IMR-90 (cell line): ENCODE measurements at regions not wholly inside any gene's neighbourhood (a gene's known extent, or its start where the extent isn't known, plus 50 kb on each side); places are given as distances from the start of the nearest gene placed in this dataset.

ENCODE experiments used
- ATAC-seq: fragments of 200-7000 bp; cut with Tn5 transposase; 2 replicates; pipeline ENCODE4 v1.9.1; 2020; ENCODE audit warnings: low read depth, mild to moderate bottlenecking, moderate library complexity
- BruUV-seq: library from RNA; stranded (reverse); fragments of 400-500 nt; replicated peaks from 2 replicates; lab custom pipeline; 2021; lab: Mats Ljungman, UMichigan
- CTCF ChIA-PET: fragments of 300-600 bp; formaldehyde crosslinking; extraction: SDS; loops from one replicate; lab custom pipeline; 2021; ENCODE audit warnings: antibody characterized with exemption; lab: Yijun Ruan, JAX
- POLR2A ChIA-PET: fragments of 300-600 bp; sonication (Branson Sonifier 250); formaldehyde crosslinking; loops from one replicate; lab custom pipeline; 2022; ENCODE audit warnings: antibody characterized with exemption; ENCODE audit not compliant: unreplicated experiment; lab: Charles Lee
- DNase-seq: peaks from one replicate; pipeline ENCODE4 v3.0.0; 2013
- H2AFZ ChIP-seq: replicated peaks from 2 replicates; pipeline ENCODE3; 2013; ENCODE audit warnings: low read length, mild to moderate bottlenecking; ENCODE audit not compliant: poor library complexity
- H2AK5ac ChIP-seq: 2 replicates; pipeline ENCODE4 v1.6.1; 2013; ENCODE audit warnings: low read depth, low read length, inconsistent platforms
- H2AK9ac ChIP-seq: replicated peaks from 2 replicates; pipeline ENCODE3; 2013; ENCODE audit warnings: mild to moderate bottlenecking, low read depth, low read length, moderate library complexity; ENCODE audit not compliant: poor library complexity
- H2BK120ac ChIP-seq: 2 replicates; pipeline ENCODE4 v1.6.1; 2013; ENCODE audit warnings: low read depth, low read length, inconsistent platforms
- H2BK15ac ChIP-seq: 3 replicates; pipeline ENCODE4 v1.6.1; 2013; ENCODE audit warnings: low read depth, low read length, inconsistent platforms
- H2BK20ac ChIP-seq: 2 replicates; pipeline ENCODE4 v1.6.1; 2013; ENCODE audit warnings: low read depth, mild to moderate bottlenecking, inconsistent platforms, low read length, moderate library complexity
- H2BK5ac ChIP-seq: 2 replicates; pipeline ENCODE4 v1.6.1; 2013; ENCODE audit warnings: mild to moderate bottlenecking, low read depth, low read length, inconsistent platforms; ENCODE audit not compliant: poor library complexity, severe bottlenecking
- H3K14ac ChIP-seq: replicated peaks from 2 replicates; pipeline ENCODE4 v1.6.1; 2013; ENCODE audit warnings: low read depth, low read length, inconsistent platforms
- H3K18ac ChIP-seq: 2 replicates; pipeline ENCODE4 v1.6.1; 2013; ENCODE audit warnings: low read depth, low read length, control low read depth
- H3K23ac ChIP-seq: 2 replicates; pipeline ENCODE4 v1.6.1; 2013; ENCODE audit warnings: low read depth, low read length, inconsistent platforms
- H3K27ac ChIP-seq: 2 replicates; pipeline ENCODE4 v1.5.1; 2013; ENCODE audit warnings: mild to moderate bottlenecking, control low read depth, low read length; ENCODE audit not compliant: insufficient read depth
- H3K27me3 ChIP-seq: 2 replicates; pipeline ENCODE4 v1.6.1; 2013; ENCODE audit warnings: low read length; ENCODE audit not compliant: control insufficient read depth, insufficient read depth
- H3K36me3 ChIP-seq: 2 replicates; pipeline ENCODE4 v1.6.1; 2013; ENCODE audit warnings: low read length, mixed read lengths; ENCODE audit not compliant: control insufficient read depth, insufficient read depth
- H3K4ac ChIP-seq: 2 replicates; pipeline ENCODE4 v1.6.1; 2013; ENCODE audit warnings: low read depth, low read length, inconsistent platforms
- H3K4me1 ChIP-seq: 2 replicates; pipeline ENCODE4 v1.6.1; 2013; ENCODE audit warnings: low read length, mixed read lengths; ENCODE audit not compliant: control insufficient read depth, insufficient read depth
- H3K4me2 ChIP-seq: 2 replicates; pipeline ENCODE4 v1.6.1; 2013; ENCODE audit warnings: low read depth, mild to moderate bottlenecking, control low read depth, low read length, moderate library complexity
- H3K4me3 ChIP-seq: 2 replicates; pipeline ENCODE4 v1.5.1; 2013; ENCODE audit warnings: low read depth, mild to moderate bottlenecking, control low read depth, low read length, moderate library complexity; ENCODE audit not compliant: insufficient read depth
- H3K56ac ChIP-seq: 2 replicates; pipeline ENCODE4 v1.6.1; 2013; ENCODE audit warnings: low read length, inconsistent platforms; ENCODE audit not compliant: insufficient read depth; ENCODE audit errors: extremely low read depth
- H3K79me1 ChIP-seq, 2 experiments: 2 replicates each; pipeline ENCODE4 v1.6.1; 2013; ENCODE audit warnings: low read length in 2 of 2, inconsistent platforms in 1 of 2, low read depth in 1 of 2
- H3K9ac ChIP-seq: 2 replicates; pipeline ENCODE4 v1.6.1; 2013; ENCODE audit warnings: low read depth, low read length, control low read depth
- H3K9me1 ChIP-seq: 2 replicates; pipeline ENCODE4 v1.6.1; 2013; ENCODE audit warnings: low read length, inconsistent platforms; ENCODE audit not compliant: insufficient read depth
- H3K9me3 ChIP-seq: 2 replicates; pipeline ENCODE4 v1.6.1; 2013; ENCODE audit warnings: low read length; ENCODE audit not compliant: control insufficient read depth, insufficient read depth
- H4K20me1 ChIP-seq: 2 replicates; pipeline ENCODE4 v1.6.1; 2013; ENCODE audit warnings: low read length, inconsistent platforms; ENCODE audit not compliant: insufficient read depth
- H4K5ac ChIP-seq: 2 replicates; pipeline ENCODE4 v1.6.1; 2013; ENCODE audit warnings: mild to moderate bottlenecking, low read depth, low read length, control low read depth
- H4K8ac ChIP-seq, 2 experiments: 2 replicates each; pipeline ENCODE4 v1.6.1; 2013; ENCODE audit warnings: low read depth in 2 of 2, low read length in 2 of 2, control low read depth in 1 of 2, inconsistent platforms in 1 of 2
- H4K91ac ChIP-seq: 2 replicates; pipeline ENCODE4 v1.6.1; 2013; ENCODE audit warnings: low read depth, low read length, inconsistent platforms; ENCODE audit not compliant: insufficient read depth
- BHLHE40 ChIP-seq: fragments of 150-350 bp; IDR thresholded peaks from 2 replicates; pipeline ENCODE4 v1.6.1; 2016; ENCODE audit warnings: mild to moderate bottlenecking, low read depth, low read length
- CEBPB ChIP-seq: IDR thresholded peaks from 2 replicates; pipeline ENCODE4 v1.6.1; 2012; ENCODE audit warnings: low read depth, low read length, improper control_type of control experiment
- CHD1 ChIP-seq: IDR thresholded peaks from 2 replicates; pipeline ENCODE4 v1.6.1; 2012; ENCODE audit warnings: low read depth, low read length, improper control_type of control experiment
- FOS ChIP-seq: fragments of 150-350 bp; IDR thresholded peaks from 2 replicates; pipeline ENCODE4 v1.6.1; 2016; ENCODE audit warnings: low read depth, low read length
- MAFK ChIP-seq: IDR thresholded peaks from 2 replicates; pipeline ENCODE4 v1.6.1; 2012; ENCODE audit warnings: low read depth, low read length, improper control_type of control experiment
- MAZ ChIP-seq: IDR thresholded peaks from 2 replicates; pipeline ENCODE4 v1.6.1; 2012; ENCODE audit warnings: low read depth, mild to moderate bottlenecking, low read length, improper control_type of control experiment, moderate library complexity, borderline replicate concordance
- MXI1 ChIP-seq: IDR thresholded peaks from 2 replicates; pipeline ENCODE4 v1.6.1; 2012; ENCODE audit warnings: low read depth, mild to moderate bottlenecking, low read length, moderate library complexity, borderline replicate concordance
- NFE2L2 ChIP-seq: fragments of 150-350 bp; IDR thresholded peaks from 2 replicates; pipeline ENCODE4 v1.6.1; 2016; ENCODE audit warnings: low read depth, mild to moderate bottlenecking, low read length
- POLR2A ChIP-seq: IDR thresholded peaks from 2 replicates; pipeline ENCODE4 v1.6.1; 2012; ENCODE audit warnings: mild to moderate bottlenecking, low read depth, low read length
- RAD21 ChIP-seq: IDR thresholded peaks from 2 replicates; pipeline ENCODE4 v1.6.1; 2012; ENCODE audit warnings: low read length, improper control_type of control experiment
- RCOR1 ChIP-seq: IDR thresholded peaks from 2 replicates; pipeline ENCODE4 v1.6.1; 2012; ENCODE audit warnings: mild to moderate bottlenecking, low read length, improper control_type of control experiment; ENCODE audit not compliant: insufficient replicate concordance
- RFX5 ChIP-seq: IDR thresholded peaks from 2 replicates; pipeline ENCODE4 v1.8.0; 2012; ENCODE audit warnings: low read depth, mild to moderate bottlenecking, low read length, moderate library complexity
- SMC3 ChIP-seq: fragments of 150-350 bp; IDR thresholded peaks from 2 replicates; pipeline ENCODE4 v1.6.1; 2016; ENCODE audit warnings: low read depth, mild to moderate bottlenecking, antibody characterized with exemption, low read length, moderate library complexity
- USF2 ChIP-seq: fragments of 150-350 bp; IDR thresholded peaks from 2 replicates; pipeline ENCODE4 v1.6.1; 2017; ENCODE audit warnings: mild to moderate bottlenecking, antibody characterized with exemption, low read length, low read depth
- WGBS, 2 experiments: methylation state at CpG; one replicate each; pipeline versions ENCODE4 v1.1.5 to v1.1.7; 2013; ENCODE audit warnings: missing lambda C conversion rate in 2 of 2; ENCODE audit not compliant: insufficient read length in 1 of 2; ENCODE audit errors: extremely low coverage in 2 of 2; 5-methylcytosine and 5-hydroxymethylcytosine counted together
- dilution Hi-C: fragments of 300-500 bp; cut with HindIII; formaldehyde crosslinking; loops from one replicate; pipeline ENCODE4 v1.14.3; 2018; ENCODE audit warnings: low sequenced_read_pairs; ENCODE audit not compliant: unreplicated experiment
- in situ Hi-C: fragments of 300-500 bp; cut with MboI; formaldehyde crosslinking; loops from 3 replicates; pipeline ENCODE4 v1.14.3; 2019; ENCODE audit warnings: low sequenced_read_pairs, inconsistent platforms, mixed read lengths
- intact Hi-C: fragments of 100-400 bp; cut with micrococcal nuclease; formaldehyde crosslinking; loops from 2 replicates; pipeline ENCODE4 v1.10.0; 2022
- TF ChIP-seq, protein P1 (sequence below): fragments of 150-350 bp; IDR thresholded peaks from 2 replicates; pipeline ENCODE4 v1.6.1; 2016; ENCODE audit warnings: low read depth, mild to moderate bottlenecking, low read length, moderate library complexity, borderline replicate concordance
- TF ChIP-seq, protein P2 (sequence below): conservative IDR thresholded peaks from 2 replicates; pipeline ENCODE4 v1.5.1; 2012; ENCODE audit warnings: mild to moderate bottlenecking, low read depth, low read length, improper control_type of control experiment

DNA sequence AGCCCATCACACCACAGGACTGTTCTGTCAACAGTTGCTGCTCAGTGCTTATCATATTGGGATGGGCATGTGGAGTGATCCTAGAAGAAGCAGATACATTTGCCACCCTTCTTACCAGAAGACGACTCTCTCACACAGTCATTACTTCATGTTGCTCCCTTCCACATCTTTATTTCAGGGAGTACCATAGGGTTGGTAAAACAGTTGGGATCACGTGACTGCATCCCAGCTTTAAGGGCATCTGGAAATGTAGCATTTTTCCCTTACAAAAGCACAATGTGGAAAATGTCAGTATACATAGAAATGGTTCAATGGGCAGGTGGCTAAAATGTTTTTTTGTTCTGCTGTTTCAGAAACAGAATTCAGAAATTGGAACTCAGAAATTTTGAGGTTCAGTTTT is 791.0 kb downstream of the OTOL1 start:
- in situ Hi-C loops (no loop called here), dilution Hi-C loops (no loop called here)

More for the DNA sequence above, 791.0 kb downstream of the OTOL1 start:
- ATAC-seq (no peak), DNase-seq (no peak)
- Histone ChIP-seq H4K91ac (peak overlapping the region; percentile 68), H3K14ac (no peak overlapping the region; the same call in 1 of the 2 replicates), H4K20me1 (no peaks in the 10 kb centered on the region), H3K9ac (no peak overlapping the region), H3K36me3 (no peaks in the 10 kb centered on the region), H3K9me1 (no peaks in the 10 kb centered on the region), H2AK9ac (no peak overlapping the region), H2AFZ (peak overlapping the region; percentile 78), H3K4ac (peak overlapping the region; percentile 64; the same call in 1 of the 2 replicates), H3K4me1 (peaks cover 8% of the 10 kb centered on the region), H3K79me1 (no peaks in the 10 kb centered on the region), H4K5ac (no peak overlapping the region), H3K56ac (no peak overlapping the region), H3K23ac (no peak overlapping the region), H3K9me3 (no peaks in the 10 kb centered on the region), H2BK20ac (peak overlapping the region; percentile 25; the same call in 1 of the 2 replicates), H2BK5ac (peak overlapping the region; percentile 33), H2BK15ac (peak overlapping the region; percentile 90), H2AK5ac (peak overlapping the region; percentile 43; the same call in 1 of the 2 replicates), H3K4me3 (no peak overlapping the region), H3K27me3 (no peaks in the 10 kb centered on the region), H3K4me2 (no peak overlapping the region), H2BK120ac (peak overlapping the region; percentile 58; the same call in 1 of the 2 replicates), H3K18ac (no peak overlapping the region), H3K27ac (no peak overlapping the region), H4K8ac (peak overlapping the region in 1 of 2 experiments; percentile 55; a peak in 1 of 4 replicates)
- ChIA-PET POLR2A (no interaction called here), CTCF (no interaction called here)
- WGBS, 2 experiments: no CpG with 5 or more reads among the region's 2 CpGs
- no TSS peak for BruUV-seq
- no peak for TF ChIP-seq BHLHE40
- no peak for TF ChIP-seq MXI1
- no peak for TF ChIP-seq RCOR1
- TF ChIP-seq, protein P1, sequence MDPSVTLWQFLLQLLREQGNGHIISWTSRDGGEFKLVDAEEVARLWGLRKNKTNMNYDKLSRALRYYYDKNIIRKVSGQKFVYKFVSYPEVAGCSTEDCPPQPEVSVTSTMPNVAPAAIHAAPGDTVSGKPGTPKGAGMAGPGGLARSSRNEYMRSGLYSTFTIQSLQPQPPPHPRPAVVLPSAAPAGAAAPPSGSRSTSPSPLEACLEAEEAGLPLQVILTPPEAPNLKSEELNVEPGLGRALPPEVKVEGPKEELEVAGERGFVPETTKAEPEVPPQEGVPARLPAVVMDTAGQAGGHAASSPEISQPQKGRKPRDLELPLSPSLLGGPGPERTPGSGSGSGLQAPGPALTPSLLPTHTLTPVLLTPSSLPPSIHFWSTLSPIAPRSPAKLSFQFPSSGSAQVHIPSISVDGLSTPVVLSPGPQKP: no peak
- no peak for TF ChIP-seq NFE2L2
- TF ChIP-seq MAZ: no peak
- no peak for TF ChIP-seq CEBPB
- no peak for TF ChIP-seq RAD21
- TF ChIP-seq POLR2A: no peak
- no peak for TF ChIP-seq USF2
- no peak for TF ChIP-seq FOS
- TF ChIP-seq CHD1: no peak
- TF ChIP-seq RFX5: no peak
- TF ChIP-seq, protein P2, sequence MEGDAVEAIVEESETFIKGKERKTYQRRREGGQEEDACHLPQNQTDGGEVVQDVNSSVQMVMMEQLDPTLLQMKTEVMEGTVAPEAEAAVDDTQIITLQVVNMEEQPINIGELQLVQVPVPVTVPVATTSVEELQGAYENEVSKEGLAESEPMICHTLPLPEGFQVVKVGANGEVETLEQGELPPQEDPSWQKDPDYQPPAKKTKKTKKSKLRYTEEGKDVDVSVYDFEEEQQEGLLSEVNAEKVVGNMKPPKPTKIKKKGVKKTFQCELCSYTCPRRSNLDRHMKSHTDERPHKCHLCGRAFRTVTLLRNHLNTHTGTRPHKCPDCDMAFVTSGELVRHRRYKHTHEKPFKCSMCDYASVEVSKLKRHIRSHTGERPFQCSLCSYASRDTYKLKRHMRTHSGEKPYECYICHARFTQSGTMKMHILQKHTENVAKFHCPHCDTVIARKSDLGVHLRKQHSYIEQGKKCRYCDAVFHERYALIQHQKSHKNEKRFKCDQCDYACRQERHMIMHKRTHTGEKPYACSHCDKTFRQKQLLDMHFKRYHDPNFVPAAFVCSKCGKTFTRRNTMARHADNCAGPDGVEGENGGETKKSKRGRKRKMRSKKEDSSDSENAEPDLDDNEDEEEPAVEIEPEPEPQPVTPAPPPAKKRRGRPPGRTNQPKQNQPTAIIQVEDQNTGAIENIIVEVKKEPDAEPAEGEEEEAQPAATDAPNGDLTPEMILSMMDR: no peak
- TF ChIP-seq SMC3: no peak
- TF ChIP-seq MAFK: no peak
- intact Hi-C loops: loop anchor here (5.0 to 10.0 kb wide), 2 partner anchors 373 to 755 kb away; no protein-coding TSS in a partner anchor
